LNCAP (cell line): ENCODE measurements at regions not wholly inside any gene's neighbourhood (a gene's known extent, or its start where the extent isn't known, plus 50 kb on each side); places are given as distances from the start of the nearest gene placed in this dataset.

Experiments used
- TF ChIP-seq, protein P1 (sequence below): fragments of 450-650 bp; IDR thresholded peaks from 2 replicates; pipeline ENCODE4 v1.5.1; 2017; ENCODE audit warnings: mild to moderate bottlenecking

DNA sequence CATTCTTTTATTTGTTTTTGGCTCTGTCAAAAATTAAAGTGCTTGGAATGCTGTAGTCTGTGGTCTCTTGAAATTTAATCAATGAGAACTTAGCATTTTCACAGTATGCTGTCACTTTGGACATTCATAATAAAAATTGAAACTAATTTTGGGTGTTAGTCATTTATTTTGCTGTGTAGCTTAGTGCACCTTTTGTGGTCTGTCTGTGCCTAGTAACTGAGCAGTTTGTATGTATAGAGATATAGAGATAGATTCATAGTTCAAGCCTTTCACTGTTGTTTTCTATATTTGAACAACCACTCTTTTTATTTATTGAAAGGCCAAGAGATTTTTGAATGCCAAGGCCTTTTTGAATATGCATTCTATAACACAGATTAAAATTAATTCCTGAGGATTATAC is 86.4 kb upstream of the TIAM2 start:
- TF ChIP-seq, protein P1, sequence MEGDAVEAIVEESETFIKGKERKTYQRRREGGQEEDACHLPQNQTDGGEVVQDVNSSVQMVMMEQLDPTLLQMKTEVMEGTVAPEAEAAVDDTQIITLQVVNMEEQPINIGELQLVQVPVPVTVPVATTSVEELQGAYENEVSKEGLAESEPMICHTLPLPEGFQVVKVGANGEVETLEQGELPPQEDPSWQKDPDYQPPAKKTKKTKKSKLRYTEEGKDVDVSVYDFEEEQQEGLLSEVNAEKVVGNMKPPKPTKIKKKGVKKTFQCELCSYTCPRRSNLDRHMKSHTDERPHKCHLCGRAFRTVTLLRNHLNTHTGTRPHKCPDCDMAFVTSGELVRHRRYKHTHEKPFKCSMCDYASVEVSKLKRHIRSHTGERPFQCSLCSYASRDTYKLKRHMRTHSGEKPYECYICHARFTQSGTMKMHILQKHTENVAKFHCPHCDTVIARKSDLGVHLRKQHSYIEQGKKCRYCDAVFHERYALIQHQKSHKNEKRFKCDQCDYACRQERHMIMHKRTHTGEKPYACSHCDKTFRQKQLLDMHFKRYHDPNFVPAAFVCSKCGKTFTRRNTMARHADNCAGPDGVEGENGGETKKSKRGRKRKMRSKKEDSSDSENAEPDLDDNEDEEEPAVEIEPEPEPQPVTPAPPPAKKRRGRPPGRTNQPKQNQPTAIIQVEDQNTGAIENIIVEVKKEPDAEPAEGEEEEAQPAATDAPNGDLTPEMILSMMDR: no peak

DNA sequence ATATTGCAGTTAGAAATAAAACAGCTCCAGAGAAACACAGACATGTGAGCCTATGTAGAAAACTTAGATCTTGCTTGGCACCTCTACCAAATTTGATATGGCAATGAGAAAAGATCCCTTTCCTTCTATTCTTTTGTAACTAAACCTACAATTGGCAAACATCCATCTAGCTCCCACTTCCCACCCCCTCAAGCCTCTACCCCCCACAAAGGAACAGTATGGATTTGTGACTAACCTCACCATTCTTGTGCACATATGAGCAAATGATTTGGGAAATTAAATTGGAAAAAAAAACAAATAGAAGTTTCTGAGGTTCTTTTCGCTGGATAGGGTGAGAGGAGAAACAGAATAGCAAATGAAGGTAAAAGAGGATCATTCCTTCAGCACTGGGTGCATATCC is 85.8 kb upstream of the TIAM2 start:
- TF ChIP-seq, protein P1: no peak

DNA sequence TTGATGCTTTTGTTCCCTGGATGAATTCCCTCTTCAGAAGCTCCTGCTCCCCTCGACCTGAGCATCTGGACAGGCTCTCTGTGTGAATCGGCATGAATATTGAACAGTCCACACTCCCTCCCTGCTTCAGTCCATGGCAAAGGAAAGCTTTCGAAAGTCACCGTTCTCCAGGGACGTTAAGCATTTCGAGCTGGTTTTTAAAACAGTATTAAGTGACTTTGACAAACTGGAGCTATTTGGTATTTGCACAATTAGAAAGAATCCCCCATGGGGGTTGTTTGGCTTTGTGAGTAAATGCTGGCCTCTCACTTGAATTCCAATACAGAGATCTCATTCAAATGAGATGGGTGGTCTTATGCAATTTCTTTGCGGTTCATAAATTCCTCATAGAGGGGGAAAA is 85.3 kb upstream of the TIAM2 start:
- TF ChIP-seq, protein P1: no peak

DNA sequence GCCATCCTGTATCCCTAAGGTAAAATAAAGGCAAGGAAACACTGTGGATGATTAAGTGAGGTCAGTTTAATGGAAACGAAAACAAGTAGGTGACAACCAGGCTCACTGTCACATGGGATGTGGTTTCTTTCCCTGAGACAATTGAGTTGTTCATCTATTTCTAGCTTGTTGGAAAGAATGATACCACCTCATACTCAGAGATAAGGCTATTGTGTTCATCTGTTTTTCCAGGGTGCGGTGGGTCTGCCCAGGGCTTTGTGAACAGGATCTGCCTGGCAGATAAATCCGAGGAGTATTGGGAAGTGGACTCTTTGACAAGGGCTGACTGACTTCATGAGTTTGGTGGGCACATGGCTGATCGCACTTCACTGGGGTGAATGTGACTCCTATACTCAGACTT is 80.8 kb upstream of the TIAM2 start:
- TF ChIP-seq, protein P1: no peak

DNA sequence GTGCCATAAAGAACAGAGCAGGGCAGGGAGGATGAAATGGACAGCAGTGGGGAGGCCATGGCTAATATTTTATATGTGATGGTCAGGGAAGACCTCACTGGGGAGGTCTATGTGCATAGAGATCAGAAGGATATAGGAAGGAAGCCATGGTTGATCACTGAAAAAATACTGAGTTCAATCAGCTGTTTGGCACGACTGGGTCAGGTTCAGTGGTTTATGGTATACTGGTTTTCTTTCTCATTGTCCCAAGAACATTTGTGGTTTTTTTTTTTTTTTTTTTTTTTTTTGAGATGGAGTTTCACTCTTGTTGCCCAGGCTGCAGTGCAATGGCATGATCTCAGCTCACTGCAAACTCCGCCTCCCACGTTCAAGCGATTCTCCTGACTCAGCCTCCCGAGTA is 78.3 kb upstream of the TIAM2 start:
- TF ChIP-seq, protein P1: no peak

DNA sequence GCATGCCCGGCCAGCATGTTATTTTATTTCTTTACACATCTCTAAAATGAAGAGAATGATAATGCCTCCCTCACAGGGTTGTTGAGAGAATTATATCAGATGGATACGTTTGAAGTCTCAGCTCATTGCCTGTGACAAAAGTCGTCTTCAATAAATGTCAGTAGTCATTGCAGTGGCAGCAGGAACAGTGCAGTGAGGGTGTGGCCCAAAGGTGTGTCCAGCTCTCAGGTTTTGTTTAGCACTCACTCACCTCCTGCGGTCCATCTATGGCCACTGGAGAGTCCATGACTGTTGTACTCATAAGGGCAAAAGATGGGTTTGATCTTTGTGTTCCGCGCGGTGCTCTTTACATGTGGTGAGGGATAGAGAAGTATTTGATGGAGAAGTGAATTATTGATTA is 77.2 kb upstream of the TIAM2 start:
- TF ChIP-seq, protein P1: no peak

DNA sequence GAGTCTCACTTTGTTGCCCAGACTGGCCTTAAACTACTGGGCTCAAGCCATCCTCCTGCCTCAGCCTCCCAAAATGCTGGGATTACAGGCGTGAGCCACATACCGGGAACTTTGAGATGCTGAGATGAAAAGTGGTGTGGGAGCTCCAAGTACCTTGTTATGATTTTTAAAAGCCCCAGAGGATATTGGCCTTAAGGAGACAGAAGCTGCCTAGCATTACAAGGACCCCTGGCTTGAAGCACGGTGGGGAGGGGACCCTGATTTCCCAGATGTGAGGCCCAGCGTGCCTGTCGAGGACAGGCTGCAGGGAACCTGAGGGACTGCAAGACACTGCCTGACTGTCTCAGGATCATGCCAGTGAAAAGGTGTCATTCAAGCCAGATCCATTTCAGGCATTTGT is 75.3 kb upstream of the TIAM2 start:
- TF ChIP-seq, protein P1: no peak

DNA sequence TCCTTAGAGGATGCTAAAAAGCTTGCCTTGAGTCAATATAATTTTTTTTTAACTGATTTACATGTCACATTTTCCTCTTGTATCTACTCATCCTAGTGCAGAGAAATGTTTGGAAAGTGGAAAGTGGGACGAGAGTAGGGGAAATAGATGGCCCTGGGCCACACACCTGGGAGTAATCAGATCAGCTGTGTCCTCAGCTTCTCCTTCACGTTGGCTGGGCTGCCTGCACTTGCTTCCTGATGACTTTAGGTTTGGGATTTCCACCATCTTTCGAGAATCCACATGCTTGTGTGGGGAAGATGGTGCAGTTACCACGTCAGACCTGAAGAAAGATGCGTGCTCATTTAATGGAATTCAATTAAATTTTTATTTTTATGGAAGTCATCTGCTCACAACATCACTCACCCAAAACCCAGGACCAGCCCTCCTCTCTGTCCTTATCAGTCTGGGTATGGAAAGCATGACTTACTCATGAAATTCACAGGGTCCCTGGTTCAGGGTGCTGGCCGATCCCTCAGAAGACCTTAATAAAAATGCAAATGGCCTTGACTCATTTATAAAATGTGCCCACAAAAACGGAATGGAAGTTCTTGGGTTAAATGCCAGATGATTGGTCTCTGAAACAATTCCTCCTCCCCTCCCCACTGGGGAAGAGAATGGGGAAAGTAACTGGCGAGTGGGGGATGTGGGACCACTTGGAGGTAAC is 74.5 kb upstream of the TIAM2 start:
- TF ChIP-seq, protein P1: no peak
